GM19043 (cell line): ENCODE measurements at regions not wholly inside any gene's neighbourhood (a gene's known extent, or its start where the extent isn't known, plus 50 kb on each side); places are given as distances from the start of the nearest gene placed in this dataset.

Source experiments
- ATAC-seq: cut with Tn5 transposase; IDR thresholded peaks from one replicate; pipeline ENCODE4 v1.9.1; 2021; ENCODE audit warnings: low read depth; ENCODE audit not compliant: unreplicated experiment

DNA sequence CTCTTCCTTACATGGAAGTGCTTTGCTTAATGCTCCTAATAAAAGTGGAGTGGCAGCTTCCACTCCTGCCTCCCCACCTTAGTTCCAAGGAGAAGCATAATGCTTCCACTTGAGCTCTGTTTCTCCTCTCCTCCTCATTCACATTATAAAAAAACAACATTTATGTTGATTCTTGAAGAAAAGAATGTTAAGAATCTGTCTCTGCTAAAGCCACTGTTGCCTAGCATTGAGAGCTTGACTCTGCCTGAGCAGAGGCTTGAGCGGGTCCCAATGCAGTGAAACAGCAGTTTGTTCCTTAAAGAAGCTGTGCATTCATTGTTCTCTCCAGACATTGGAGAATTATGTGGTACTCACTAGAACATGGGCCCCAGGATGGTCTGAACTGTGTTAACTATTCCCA is 101.5 kb upstream of the GHR start:
- ATAC-seq = no peak

DNA sequence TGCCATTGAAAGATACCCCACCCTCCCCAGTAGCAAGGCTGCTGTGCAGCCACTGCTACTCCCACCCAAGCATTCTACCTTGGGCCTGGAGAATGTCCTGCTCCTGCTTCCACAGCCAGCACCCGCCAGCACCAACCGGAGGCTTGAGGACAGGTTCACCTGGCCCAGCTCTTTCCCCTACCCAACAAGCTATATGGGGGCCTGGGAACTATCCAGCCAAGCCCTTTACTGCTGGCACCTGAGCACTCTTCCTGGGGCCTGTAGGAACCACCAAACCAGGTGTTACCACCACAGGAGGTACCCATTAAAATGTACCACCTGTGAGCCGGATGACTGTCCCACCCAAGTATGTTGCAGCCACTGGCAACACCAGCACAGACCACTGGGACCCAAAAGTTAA is 86.1 kb upstream of the GHR start:
- ATAC-seq = no peak

DNA sequence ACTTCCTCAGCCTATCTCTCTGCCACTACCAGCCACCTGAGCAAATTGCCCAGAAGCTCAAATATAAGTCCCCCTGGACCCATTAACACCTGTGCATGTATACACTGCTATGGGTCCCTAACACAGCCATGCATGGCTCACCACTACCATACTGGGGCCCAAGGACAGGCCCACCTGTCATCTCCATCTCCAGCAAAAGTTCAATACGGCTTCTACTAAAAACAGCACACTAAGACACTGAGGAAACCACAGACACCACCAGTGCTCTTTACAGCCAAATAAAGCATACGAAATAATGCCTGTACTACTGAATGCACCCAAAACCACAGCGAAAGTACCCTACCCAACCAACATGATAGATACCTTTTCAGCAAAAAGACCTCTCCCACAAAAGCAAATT is 85.6 kb upstream of the GHR start:
- no peak for ATAC-seq

DNA sequence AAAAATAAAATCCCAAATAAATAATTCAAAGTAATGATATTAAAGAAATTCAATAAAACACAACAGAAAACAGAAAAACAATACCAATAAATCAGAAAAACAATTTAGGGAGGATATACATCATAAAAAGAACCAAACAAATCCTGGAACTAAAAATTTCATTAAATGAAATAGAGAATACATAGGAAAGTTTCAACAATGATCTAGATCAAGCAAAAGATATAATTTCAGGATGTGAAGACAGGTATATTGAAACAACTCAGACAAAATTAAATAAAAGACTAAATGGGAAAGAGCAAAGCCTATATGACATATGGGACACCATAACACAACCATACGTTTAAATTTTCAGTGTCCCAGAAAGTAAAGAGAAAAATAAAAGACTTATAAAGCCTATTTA is 85.1 kb upstream of the GHR start:
- no peak for ATAC-seq

DNA sequence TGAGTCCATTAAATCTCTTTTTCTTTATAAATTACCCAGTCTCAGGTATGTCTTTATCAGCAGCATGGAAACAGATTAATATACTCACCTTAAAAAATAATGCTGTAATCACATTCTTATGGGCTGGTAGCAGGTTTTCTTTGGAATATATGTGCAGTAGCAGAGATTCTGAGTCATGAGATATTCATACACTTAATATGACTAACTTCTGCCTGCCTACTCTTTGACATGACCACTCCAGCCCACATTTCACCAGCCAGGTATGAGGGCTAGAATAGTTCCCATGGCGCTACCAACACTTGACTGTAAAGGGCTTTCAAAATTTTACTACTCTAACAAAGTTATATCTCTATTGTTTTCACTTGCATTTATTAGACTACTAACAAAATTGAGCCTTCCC is 74.1 kb upstream of the GHR start:
- no peak for ATAC-seq

DNA sequence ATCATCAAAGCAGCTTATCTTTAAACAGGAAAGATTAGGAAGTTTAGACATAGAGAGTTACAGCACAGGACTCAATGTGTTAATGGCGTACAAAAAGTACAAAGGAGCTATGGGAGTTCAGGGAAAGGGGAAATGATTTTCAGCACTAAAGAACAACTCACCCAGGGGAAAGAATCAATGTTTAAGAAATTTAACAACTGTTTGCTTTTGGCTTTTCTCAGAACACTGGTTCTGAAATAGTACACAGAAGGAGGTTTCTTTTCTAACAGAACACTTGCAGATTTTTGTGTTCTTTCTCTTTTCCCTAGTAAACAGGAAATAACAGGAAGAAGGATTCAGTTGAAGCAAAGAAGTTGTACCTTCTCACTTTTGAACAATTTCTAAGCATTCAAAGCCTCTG is 71.3 kb upstream of the GHR start:
- ATAC-seq = no peak

DNA sequence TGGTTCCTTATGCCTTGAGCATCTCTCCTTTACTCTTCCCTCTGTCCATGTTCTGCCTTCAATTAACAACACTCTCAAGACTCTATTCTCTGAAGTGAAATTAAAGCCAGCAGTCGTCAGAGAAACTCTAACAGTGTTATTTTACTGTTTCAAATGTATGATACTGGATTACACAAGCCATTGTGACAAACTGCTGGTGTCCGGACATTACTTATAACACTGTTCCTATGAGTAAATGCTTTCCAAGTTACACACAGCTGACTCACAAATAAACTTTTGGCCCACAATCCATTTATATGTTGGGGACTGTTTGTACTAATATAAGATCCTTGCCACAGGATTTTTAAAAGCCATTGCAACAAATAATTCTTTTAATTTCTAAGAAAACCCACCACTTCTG is 63.2 kb upstream of the GHR start:
- no peak for ATAC-seq

DNA sequence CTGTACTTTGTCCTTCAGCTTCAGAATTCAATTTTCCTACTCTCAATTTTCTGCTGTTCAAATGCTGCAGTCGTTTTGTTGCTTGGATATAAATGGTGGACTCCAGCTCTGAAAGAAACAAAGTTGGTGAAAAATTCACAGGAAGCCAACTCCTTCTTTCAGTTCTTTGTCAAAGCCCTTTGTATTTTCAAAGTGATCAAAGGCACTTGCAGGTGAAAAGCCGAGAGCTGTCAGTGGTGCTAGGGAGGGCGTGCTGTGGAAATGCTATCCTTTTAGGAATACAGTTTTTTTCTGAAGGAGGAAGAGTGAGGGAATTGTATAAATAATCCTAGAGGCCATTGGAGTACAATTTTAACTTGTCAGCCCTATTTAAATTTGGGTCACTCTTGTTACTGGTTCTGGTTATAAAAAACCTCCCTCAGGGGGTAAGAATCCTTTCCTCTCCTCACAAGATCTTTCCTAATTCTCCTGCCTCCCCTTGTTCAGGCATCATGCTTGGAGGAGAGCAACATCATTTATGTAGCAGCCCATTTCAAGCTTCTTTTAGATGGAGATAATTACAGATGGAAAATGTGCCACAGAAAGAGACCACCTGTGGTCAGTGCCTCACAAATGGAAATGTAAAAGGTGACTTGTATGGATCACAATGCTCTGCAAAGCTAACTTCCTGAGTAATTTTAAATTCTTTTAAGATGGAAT is 62.5 kb upstream of the GHR start:
- no peak for ATAC-seq

DNA sequence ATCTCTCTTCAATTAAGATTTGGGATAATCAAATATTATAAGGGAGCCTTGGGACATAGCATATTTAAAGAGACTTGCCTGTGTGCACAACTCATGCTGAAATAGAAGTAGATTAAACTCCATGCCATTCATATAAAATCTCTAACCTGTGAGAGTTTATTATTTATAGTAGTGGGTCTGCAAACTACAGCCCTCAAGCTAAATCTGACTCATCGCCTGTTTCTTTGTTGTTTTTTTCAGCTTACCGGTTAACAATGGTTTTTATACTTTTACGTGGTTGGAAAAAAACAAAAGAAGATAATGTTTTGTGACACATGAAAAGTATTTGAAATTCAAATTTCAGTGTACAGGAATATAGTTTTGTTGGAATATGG is 61.9 kb upstream of the GHR start:
- ATAC-seq = no peak

DNA sequence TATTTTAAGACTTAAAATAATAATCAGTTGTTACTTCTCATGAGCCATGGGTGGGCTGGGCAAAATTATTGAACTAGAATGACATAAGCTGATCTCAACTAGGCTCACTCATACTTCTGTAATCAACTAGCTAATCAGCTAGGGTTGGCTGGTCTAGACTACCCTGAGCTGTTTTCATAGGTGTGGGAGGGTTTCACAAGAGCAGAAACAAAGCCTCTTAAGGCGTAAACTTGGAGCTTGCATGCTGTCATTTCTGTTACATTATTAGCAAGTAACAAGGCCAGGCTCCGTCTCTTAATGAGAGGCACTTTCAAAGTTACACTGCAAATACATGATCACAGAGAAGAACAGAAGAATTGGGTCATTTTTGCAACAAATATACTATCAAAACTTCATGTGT is 57.2 kb upstream of the GHR start:
- ATAC-seq = no peak
